Fibroblast of lung (primary cell): ENCODE measurements at regions not wholly inside any gene's neighbourhood (a gene's known extent, or its start where the extent isn't known, plus 50 kb on each side); places are given as distances from the start of the nearest gene placed in this dataset.

ENCODE experiments used
- DNase-seq, 2 donors: peaks; one replicate each; pipeline versions ENCODE4 v3.0.0 to v3.0.0-alpha.2; 2010; ENCODE audit warnings: low read depth in 2 of 2
- H2AFZ ChIP-seq: 2 replicates; pipeline ENCODE4 v1.5.1; 2012; ENCODE audit warnings: low read length, control low read depth, inconsistent platforms
- H3K27ac ChIP-seq: 2 replicates; pipeline ENCODE4 v1.5.1; 2011; ENCODE audit warnings: low read length, control low read depth; ENCODE audit not compliant: insufficient read depth
- H3K27me3 ChIP-seq: 2 replicates; pipeline ENCODE4 v1.5.1; 2011; ENCODE audit warnings: mild to moderate bottlenecking, low read length; ENCODE audit not compliant: control insufficient read depth, insufficient read depth
- H3K36me3 ChIP-seq: 2 replicates; pipeline ENCODE4 v1.5.1; 2011; ENCODE audit warnings: low read length; ENCODE audit not compliant: control insufficient read depth, insufficient read depth
- H3K4me1 ChIP-seq: 2 replicates; pipeline ENCODE4 v1.5.1; 2011; ENCODE audit warnings: low read length; ENCODE audit not compliant: control insufficient read depth, insufficient read depth; ENCODE audit errors: extremely low read depth
- H3K4me2 ChIP-seq: 2 replicates; pipeline ENCODE4 v1.5.1; 2011; ENCODE audit warnings: low read length, control low read depth; ENCODE audit not compliant: insufficient read depth; ENCODE audit errors: extremely low read depth
- H3K4me3 ChIP-seq, 4 experiments: fragments of 200-600 bp in 1 of 4; sonication (generic) in 1 of 4; replicated peaks in 1 of 4; 2 replicates each; pipeline ENCODE4 v1.5.1; 2011 to 2016; ENCODE audit warnings: low read length in 4 of 4, low read depth in 3 of 4, mild to moderate bottlenecking in 3 of 4, control low read depth in 2 of 4, inconsistent platforms in 1 of 4, mixed read lengths in 1 of 4; ENCODE audit not compliant: insufficient read depth in 1 of 4; ENCODE audit errors: control extremely low read depth in 1 of 4
- H3K79me2 ChIP-seq: 2 replicates; pipeline ENCODE4 v1.5.1; 2012; ENCODE audit warnings: mild to moderate bottlenecking, low read length, inconsistent platforms; ENCODE audit not compliant: control insufficient read depth, insufficient read depth
- H3K9ac ChIP-seq: 2 replicates; pipeline ENCODE4 v1.5.1; 2011; ENCODE audit warnings: mild to moderate bottlenecking, low read length, control low read depth; ENCODE audit not compliant: insufficient read depth
- H3K9me3 ChIP-seq: 2 replicates; pipeline ENCODE4 v1.5.1; 2012; ENCODE audit warnings: low read depth, low read length; ENCODE audit not compliant: control insufficient read depth, insufficient read depth
- H4K20me1 ChIP-seq: 2 replicates; pipeline ENCODE4 v1.5.1; 2011; ENCODE audit warnings: low read length; ENCODE audit not compliant: control insufficient read depth, insufficient read depth; ENCODE audit errors: extremely low read depth
- EZH2 ChIP-seq: IDR thresholded peaks from 2 replicates; pipeline ENCODE4 v1.5.1; 2012; ENCODE audit warnings: low read length, control low read depth, mild to moderate bottlenecking; ENCODE audit errors: missing control alignments
- TF ChIP-seq, protein P1 (sequence below), 2 donors: IDR thresholded peaks in 1 of 2; conservative IDR thresholded peaks in 1 of 2; 1 replicate in 1 of 2; 2 replicates in 1 of 2; pipeline ENCODE4 v1.5.1; 2011 to 2012; ENCODE audit warnings: low read length in 2 of 2, control low read depth in 1 of 2, inconsistent platforms in 1 of 2, low read depth in 1 of 2, mild to moderate bottlenecking in 1 of 2

DNA sequence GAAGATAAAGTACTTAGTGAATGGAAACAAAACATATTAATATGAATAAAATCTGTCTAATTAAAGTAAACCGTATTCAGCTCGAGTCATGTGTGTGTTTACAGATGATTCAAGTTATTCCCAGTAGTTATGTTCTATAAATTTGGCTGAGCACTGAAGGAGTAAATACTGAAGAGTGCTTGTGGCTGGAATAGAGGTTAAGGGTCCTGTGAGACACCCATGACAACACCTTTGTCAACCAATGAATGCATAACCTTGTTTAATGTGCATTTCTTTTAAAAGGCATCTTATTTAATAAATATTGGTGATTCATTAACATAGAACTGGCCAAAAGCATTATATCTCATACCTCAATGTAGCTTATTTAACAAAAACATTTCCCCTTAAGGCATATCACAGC, 577.8 kb upstream of the SLITRK5 start:
- no peak overlapping the region for H3K4me3 ChIP-seq
- TF ChIP-seq, protein P1, sequence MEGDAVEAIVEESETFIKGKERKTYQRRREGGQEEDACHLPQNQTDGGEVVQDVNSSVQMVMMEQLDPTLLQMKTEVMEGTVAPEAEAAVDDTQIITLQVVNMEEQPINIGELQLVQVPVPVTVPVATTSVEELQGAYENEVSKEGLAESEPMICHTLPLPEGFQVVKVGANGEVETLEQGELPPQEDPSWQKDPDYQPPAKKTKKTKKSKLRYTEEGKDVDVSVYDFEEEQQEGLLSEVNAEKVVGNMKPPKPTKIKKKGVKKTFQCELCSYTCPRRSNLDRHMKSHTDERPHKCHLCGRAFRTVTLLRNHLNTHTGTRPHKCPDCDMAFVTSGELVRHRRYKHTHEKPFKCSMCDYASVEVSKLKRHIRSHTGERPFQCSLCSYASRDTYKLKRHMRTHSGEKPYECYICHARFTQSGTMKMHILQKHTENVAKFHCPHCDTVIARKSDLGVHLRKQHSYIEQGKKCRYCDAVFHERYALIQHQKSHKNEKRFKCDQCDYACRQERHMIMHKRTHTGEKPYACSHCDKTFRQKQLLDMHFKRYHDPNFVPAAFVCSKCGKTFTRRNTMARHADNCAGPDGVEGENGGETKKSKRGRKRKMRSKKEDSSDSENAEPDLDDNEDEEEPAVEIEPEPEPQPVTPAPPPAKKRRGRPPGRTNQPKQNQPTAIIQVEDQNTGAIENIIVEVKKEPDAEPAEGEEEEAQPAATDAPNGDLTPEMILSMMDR (conservative IDR thresholded peaks at IDR 0.05 in 1 of 2, IDR thresholded peaks at IDR 0.05 in 1 of 2; ENCODE audit: low read depth in 1 of 2, low read length in 2 of 2), result no peak
- TF ChIP-seq EZH2, result no peak
- H3K27me3 ChIP-seq, result no peaks in the 10 kb centered on the region
- no peaks in the 10 kb centered on the region for H4K20me1 ChIP-seq
- no peaks in the 10 kb centered on the region for H3K36me3 ChIP-seq
- H3K9me3 ChIP-seq, result no peaks in the 10 kb centered on the region
- H3K79me2 ChIP-seq, result no peaks in the 10 kb centered on the region
- H3K27ac ChIP-seq, result no peak overlapping the region
- no peak overlapping the region for H2AFZ ChIP-seq
- no peak overlapping the region for H3K4me2 ChIP-seq
- peaks cover 2% of the 10 kb centered on the region for H3K4me1 ChIP-seq
- H3K9ac ChIP-seq, result no peak overlapping the region
- DNase-seq, result peak; percentile 5 to 44

DNA sequence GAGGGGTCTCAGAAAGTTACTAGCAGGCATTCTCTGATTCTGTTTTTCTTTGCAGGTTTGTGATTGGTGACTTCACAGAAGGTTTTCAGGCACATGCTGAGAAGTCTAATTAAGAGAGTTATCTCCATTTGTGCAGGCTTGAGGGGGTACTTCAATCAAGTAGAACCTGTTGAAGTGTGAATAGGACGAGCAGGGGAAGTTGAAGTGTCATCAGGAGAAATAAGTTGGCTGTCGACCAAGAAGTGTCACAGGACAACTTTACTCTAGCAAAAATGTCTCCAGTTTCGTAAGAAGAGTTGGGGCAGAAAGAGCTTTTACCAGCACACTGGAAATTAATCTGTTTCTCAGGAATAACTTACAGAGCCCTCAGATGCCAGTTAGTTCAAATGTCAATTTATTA, 576.5 kb upstream of the SLITRK5 start:
- Histone ChIP-seq H3K9ac (no peak overlapping the region), H3K27ac (no peak overlapping the region), H3K36me3 (no peaks in the 10 kb centered on the region), H3K79me2 (no peaks in the 10 kb centered on the region), H4K20me1 (no peaks in the 10 kb centered on the region), H2AFZ (no peak overlapping the region), H3K4me2 (no peak overlapping the region), H3K4me3 (no peak overlapping the region), H3K4me1 (peaks cover 2% of the 10 kb centered on the region), H3K9me3 (no peaks in the 10 kb centered on the region), H3K27me3 (no peaks in the 10 kb centered on the region)
- peak in 1 of 2 donors; percentile 50 for DNase-seq
- no peak for TF ChIP-seq EZH2
- TF ChIP-seq, protein P1 (conservative IDR thresholded peaks at IDR 0.05 in 1 of 2, IDR thresholded peaks at IDR 0.05 in 1 of 2; ENCODE audit: low read depth in 1 of 2, low read length in 2 of 2), result no peak

DNA sequence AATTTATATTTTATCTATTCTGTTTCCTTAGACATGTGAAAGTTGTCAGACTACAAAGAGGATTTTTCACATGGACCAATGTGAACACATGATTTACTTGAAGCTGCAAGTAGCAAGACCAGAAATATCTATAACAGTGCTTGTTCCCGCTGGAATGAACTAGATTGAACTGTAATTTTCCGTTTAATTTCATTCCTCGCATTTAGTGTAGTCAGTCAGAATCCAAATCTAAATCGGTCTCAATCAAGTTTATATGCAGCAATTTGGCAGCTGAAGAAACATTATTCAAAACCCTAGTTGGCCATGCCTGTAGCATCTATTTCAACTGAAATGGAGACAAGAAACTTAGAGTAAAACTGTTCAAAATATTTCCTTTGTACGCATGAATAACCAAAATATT, 570.7 kb upstream of the SLITRK5 start:
- Histone ChIP-seq H3K36me3 (no peaks in the 10 kb centered on the region), H2AFZ (no peak overlapping the region), H3K79me2 (no peaks in the 10 kb centered on the region), H3K9ac (no peak overlapping the region), H3K27me3 (no peaks in the 10 kb centered on the region), H3K4me2 (no peak overlapping the region), H3K4me3 (no peak overlapping the region), H3K27ac (no peak overlapping the region), H3K4me1 (no peaks in the 10 kb centered on the region), H3K9me3 (no peaks in the 10 kb centered on the region), H4K20me1 (no peaks in the 10 kb centered on the region)
- no peak for DNase-seq
- TF ChIP-seq, protein P1 (conservative IDR thresholded peaks at IDR 0.05 in 1 of 2, IDR thresholded peaks at IDR 0.05 in 1 of 2; ENCODE audit: low read depth in 1 of 2, low read length in 2 of 2), result no peak
- TF ChIP-seq EZH2, result no peak
